ENCODE measurements at regions not wholly inside any gene's neighbourhood (a gene's known extent, or its start where the extent isn't known, plus 50 kb on each side); places are given as distances from the start of the nearest gene placed in this dataset.

DNA sequence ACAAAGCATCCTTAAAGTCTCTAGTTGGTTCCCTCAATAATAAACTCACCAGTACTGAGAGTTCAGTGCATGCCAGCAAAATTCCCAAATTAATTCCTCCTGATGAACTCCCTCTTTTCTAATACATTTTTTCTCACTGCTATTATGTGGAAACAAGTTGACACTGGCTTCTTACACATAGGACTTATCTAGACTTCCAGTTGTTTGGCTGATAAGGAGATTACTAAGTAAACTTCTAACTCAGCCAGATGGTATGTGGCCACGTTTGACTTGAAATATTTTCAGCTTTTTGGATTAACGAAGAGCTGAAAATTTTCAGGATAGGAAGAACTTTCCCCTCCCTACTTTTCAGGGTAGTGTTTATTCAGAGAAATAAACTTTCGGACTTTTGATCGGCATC is 1154.2 kb upstream of the TENM4 start:
- DNase-seq (ENCODE audit: low spot score) = no peak
- no peaks in the 10 kb centered on the region for H3F3A ChIP-seq (ENCODE audit: low read depth)
- H4K20me1 ChIP-seq (ENCODE audit: low read depth) = no peaks in the 10 kb centered on the region
- H3K4me2 ChIP-seq = no peak overlapping the region
- H3K9me3 ChIP-seq (ENCODE audit: low read depth) = no peaks in the 10 kb centered on the region
- H3K36me3 ChIP-seq = no peaks in the 10 kb centered on the region
- no peak overlapping the region for H3K27ac Mint-ChIP-seq
- H3K79me2 ChIP-seq (ENCODE audit: low read depth) = no peaks in the 10 kb centered on the region
- H3K4me1 ChIP-seq = no peaks in the 10 kb centered on the region
- peaks cover 10% of the 10 kb centered on the region for H3K4me1 Mint-ChIP-seq
- H3K4me3 Mint-ChIP-seq = no peak overlapping the region
- H3K27me3 ChIP-seq = no peaks in the 10 kb centered on the region
- H3K4me3 ChIP-seq = no peak overlapping the region
- H3K9ac ChIP-seq = no peak overlapping the region
- TF ChIP-seq EZH2 (IDR thresholded peaks at IDR 0.05) (no peak), EZH2phosphoT487 (IDR thresholded peaks at IDR 0.05) (no peak)
- TF ChIP-seq, protein P1, sequence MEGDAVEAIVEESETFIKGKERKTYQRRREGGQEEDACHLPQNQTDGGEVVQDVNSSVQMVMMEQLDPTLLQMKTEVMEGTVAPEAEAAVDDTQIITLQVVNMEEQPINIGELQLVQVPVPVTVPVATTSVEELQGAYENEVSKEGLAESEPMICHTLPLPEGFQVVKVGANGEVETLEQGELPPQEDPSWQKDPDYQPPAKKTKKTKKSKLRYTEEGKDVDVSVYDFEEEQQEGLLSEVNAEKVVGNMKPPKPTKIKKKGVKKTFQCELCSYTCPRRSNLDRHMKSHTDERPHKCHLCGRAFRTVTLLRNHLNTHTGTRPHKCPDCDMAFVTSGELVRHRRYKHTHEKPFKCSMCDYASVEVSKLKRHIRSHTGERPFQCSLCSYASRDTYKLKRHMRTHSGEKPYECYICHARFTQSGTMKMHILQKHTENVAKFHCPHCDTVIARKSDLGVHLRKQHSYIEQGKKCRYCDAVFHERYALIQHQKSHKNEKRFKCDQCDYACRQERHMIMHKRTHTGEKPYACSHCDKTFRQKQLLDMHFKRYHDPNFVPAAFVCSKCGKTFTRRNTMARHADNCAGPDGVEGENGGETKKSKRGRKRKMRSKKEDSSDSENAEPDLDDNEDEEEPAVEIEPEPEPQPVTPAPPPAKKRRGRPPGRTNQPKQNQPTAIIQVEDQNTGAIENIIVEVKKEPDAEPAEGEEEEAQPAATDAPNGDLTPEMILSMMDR (IDR thresholded peaks at IDR 0.05) = no peak
- no peak overlapping the region for H2AFZ ChIP-seq (replicated peaks)
- H3K27me3 Mint-ChIP-seq (ENCODE audit: insufficient read depth, low read depth) = no peaks in the 10 kb centered on the region
- no peaks in the 10 kb centered on the region for H3K9me3 Mint-ChIP-seq
- no peaks in the 10 kb centered on the region for H3K36me3 Mint-ChIP-seq
- H3K27ac ChIP-seq = no peak overlapping the region

DNA sequence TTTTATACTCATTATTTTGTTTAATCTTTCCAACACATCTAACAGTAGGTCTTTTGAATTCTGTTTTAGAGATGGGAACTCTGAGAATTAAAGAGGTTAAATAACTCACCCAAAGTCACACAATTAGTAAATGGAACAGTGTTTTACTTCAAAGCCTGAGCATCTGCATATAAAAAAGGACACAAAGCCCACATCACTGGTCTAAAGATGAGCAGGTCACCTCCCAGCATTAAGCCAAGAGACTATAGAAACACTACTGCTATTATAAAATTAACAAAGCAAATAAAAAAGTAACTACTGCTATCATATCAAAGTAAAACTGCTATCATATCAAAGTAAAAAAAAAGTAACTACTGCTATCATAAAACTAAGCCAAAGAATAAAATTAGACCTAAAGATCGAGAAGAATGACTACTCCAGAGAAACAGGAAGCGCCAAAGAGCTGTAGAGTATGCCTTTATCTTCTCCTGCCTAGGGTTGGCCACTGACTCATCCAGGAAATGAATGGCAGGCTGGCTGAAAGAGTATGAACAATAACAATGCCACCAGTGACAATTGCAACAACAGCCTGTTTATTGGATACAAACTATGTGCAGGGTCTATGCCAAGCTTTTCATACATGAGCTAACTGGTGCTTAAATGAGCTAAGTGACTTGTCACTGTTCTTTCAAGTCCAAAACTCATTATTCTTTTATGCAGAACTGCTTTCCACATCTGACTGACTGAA is 1153.0 kb upstream of the TENM4 start:
- Mint-ChIP-seq H3K36me3 (no peaks in the 10 kb centered on the region), H3K4me3 (no peak overlapping the region), H3K4me1 (peaks cover 10% of the 10 kb centered on the region), H3K27me3 (ENCODE audit: insufficient read depth, low read depth) (no peaks in the 10 kb centered on the region), H3K27ac (peak overlapping the region; percentile 3), H3K9me3 (no peaks in the 10 kb centered on the region)
- Histone ChIP-seq H3K4me3 (no peak overlapping the region), H4K20me1 (ENCODE audit: low read depth) (no peaks in the 10 kb centered on the region), H3K4me2 (no peak overlapping the region), H2AFZ (replicated peaks) (no peak overlapping the region), H3K4me1 (no peaks in the 10 kb centered on the region), H3K9ac (no peak overlapping the region), H3K27me3 (no peaks in the 10 kb centered on the region), H3K79me2 (ENCODE audit: low read depth) (no peaks in the 10 kb centered on the region), H3K27ac (no peak overlapping the region), H3F3A (ENCODE audit: low read depth) (no peaks in the 10 kb centered on the region), H3K36me3 (no peaks in the 10 kb centered on the region), H3K9me3 (ENCODE audit: low read depth) (no peaks in the 10 kb centered on the region)
- TF ChIP-seq EZH2phosphoT487 (IDR thresholded peaks at IDR 0.05) (no peak), EZH2 (IDR thresholded peaks at IDR 0.05) (no peak)
- TF ChIP-seq, protein P1 (IDR thresholded peaks at IDR 0.05) = no peak
- no peak for DNase-seq (ENCODE audit: low spot score)

DNA sequence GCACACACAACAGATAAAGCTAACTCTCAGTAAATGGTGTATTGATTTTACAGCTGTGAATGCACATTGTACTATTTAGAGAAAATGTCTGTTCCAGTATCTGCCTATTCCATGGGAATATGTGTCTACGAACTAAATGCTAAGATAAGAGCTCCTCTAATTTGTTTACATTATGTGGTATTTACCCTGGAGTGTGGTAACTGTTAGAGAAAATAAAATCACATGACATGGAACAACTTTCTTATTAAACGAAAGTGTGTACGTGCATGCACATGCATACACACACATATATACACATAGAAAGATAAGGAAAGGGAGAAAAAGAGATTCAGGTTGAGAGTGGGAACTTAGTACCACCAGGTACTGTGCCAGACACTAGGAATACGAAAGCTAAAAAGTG is 1151.7 kb upstream of the TENM4 start:
- H3K36me3 ChIP-seq = no peaks in the 10 kb centered on the region
- no peaks in the 10 kb centered on the region for H3K9me3 ChIP-seq (ENCODE audit: low read depth)
- Mint-ChIP-seq H3K4me1 (peaks cover 10% of the 10 kb centered on the region), H3K27me3 (ENCODE audit: insufficient read depth, low read depth) (no peaks in the 10 kb centered on the region), H3K36me3 (no peaks in the 10 kb centered on the region), H3K27ac (no peak overlapping the region), H3K9me3 (no peaks in the 10 kb centered on the region), H3K4me3 (no peak overlapping the region)
- no peak overlapping the region for H3K4me2 ChIP-seq
- no peaks in the 10 kb centered on the region for H3K79me2 ChIP-seq (ENCODE audit: low read depth)
- no peak for TF ChIP-seq EZH2 (IDR thresholded peaks at IDR 0.05)
- TF ChIP-seq, protein P1 (IDR thresholded peaks at IDR 0.05) = no peak
- TF ChIP-seq EZH2phosphoT487 (IDR thresholded peaks at IDR 0.05) = no peak
- no peak overlapping the region for H3K27ac ChIP-seq
- no peaks in the 10 kb centered on the region for H3K27me3 ChIP-seq
- H4K20me1 ChIP-seq (ENCODE audit: low read depth) = no peaks in the 10 kb centered on the region
- H3K4me1 ChIP-seq = no peaks in the 10 kb centered on the region
- no peak overlapping the region for H3K4me3 ChIP-seq
- no peak overlapping the region for H2AFZ ChIP-seq (replicated peaks)
- H3F3A ChIP-seq (ENCODE audit: low read depth) = no peaks in the 10 kb centered on the region
- no peak for DNase-seq (ENCODE audit: low spot score)
- no peak overlapping the region for H3K9ac ChIP-seq

Measured in neural progenitor cell (in vitro differentiated cells).